ENCODE measurements at regions not wholly inside any gene's neighbourhood (a gene's known extent, or its start where the extent isn't known, plus 50 kb on each side); places are given as distances from the start of the nearest gene placed in this dataset.

GRCh38 chr11:19338375-19338774, 97.6 kb upstream of the E2F8 start (continued):
- TF ChIP-seq, protein P1, sequence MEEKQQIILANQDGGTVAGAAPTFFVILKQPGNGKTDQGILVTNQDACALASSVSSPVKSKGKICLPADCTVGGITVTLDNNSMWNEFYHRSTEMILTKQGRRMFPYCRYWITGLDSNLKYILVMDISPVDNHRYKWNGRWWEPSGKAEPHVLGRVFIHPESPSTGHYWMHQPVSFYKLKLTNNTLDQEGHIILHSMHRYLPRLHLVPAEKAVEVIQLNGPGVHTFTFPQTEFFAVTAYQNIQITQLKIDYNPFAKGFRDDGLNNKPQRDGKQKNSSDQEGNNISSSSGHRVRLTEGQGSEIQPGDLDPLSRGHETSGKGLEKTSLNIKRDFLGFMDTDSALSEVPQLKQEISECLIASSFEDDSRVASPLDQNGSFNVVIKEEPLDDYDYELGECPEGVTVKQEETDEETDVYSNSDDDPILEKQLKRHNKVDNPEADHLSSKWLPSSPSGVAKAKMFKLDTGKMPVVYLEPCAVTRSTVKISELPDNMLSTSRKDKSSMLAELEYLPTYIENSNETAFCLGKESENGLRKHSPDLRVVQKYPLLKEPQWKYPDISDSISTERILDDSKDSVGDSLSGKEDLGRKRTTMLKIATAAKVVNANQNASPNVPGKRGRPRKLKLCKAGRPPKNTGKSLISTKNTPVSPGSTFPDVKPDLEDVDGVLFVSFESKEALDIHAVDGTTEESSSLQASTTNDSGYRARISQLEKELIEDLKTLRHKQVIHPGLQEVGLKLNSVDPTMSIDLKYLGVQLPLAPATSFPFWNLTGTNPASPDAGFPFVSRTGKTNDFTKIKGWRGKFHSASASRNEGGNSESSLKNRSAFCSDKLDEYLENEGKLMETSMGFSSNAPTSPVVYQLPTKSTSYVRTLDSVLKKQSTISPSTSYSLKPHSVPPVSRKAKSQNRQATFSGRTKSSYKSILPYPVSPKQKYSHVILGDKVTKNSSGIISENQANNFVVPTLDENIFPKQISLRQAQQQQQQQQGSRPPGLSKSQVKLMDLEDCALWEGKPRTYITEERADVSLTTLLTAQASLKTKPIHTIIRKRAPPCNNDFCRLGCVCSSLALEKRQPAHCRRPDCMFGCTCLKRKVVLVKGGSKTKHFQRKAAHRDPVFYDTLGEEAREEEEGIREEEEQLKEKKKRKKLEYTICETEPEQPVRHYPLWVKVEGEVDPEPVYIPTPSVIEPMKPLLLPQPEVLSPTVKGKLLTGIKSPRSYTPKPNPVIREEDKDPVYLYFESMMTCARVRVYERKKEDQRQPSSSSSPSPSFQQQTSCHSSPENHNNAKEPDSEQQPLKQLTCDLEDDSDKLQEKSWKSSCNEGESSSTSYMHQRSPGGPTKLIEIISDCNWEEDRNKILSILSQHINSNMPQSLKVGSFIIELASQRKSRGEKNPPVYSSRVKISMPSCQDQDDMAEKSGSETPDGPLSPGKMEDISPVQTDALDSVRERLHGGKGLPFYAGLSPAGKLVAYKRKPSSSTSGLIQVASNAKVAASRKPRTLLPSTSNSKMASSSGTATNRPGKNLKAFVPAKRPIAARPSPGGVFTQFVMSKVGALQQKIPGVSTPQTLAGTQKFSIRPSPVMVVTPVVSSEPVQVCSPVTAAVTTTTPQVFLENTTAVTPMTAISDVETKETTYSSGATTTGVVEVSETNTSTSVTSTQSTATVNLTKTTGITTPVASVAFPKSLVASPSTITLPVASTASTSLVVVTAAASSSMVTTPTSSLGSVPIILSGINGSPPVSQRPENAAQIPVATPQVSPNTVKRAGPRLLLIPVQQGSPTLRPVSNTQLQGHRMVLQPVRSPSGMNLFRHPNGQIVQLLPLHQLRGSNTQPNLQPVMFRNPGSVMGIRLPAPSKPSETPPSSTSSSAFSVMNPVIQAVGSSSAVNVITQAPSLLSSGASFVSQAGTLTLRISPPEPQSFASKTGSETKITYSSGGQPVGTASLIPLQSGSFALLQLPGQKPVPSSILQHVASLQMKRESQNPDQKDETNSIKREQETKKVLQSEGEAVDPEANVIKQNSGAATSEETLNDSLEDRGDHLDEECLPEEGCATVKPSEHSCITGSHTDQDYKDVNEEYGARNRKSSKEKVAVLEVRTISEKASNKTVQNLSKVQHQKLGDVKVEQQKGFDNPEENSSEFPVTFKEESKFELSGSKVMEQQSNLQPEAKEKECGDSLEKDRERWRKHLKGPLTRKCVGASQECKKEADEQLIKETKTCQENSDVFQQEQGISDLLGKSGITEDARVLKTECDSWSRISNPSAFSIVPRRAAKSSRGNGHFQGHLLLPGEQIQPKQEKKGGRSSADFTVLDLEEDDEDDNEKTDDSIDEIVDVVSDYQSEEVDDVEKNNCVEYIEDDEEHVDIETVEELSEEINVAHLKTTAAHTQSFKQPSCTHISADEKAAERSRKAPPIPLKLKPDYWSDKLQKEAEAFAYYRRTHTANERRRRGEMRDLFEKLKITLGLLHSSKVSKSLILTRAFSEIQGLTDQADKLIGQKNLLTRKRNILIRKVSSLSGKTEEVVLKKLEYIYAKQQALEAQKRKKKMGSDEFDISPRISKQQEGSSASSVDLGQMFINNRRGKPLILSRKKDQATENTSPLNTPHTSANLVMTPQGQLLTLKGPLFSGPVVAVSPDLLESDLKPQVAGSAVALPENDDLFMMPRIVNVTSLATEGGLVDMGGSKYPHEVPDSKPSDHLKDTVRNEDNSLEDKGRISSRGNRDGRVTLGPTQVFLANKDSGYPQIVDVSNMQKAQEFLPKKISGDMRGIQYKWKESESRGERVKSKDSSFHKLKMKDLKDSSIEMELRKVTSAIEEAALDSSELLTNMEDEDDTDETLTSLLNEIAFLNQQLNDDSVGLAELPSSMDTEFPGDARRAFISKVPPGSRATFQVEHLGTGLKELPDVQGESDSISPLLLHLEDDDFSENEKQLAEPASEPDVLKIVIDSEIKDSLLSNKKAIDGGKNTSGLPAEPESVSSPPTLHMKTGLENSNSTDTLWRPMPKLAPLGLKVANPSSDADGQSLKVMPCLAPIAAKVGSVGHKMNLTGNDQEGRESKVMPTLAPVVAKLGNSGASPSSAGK (IDR thresholded peaks at IDR 0.05): no peak
